GM23338 (cell line): ENCODE measurements at regions not wholly inside any gene's neighbourhood (a gene's known extent, or its start where the extent isn't known, plus 50 kb on each side); places are given as distances from the start of the nearest gene placed in this dataset.
"Not testable (repeated sequence)": the region's sequence is repeated elsewhere in the genome, so short reads cannot be mapped to it uniquely, and the experiment has no call there.

Experiments
- ATAC-seq: fragments of 200-7000 bp; cut with Tn5 transposase; 3 replicates; pipeline ENCODE4 v1.9.1; 2020
- DNase-seq: peaks from one replicate; pipeline ENCODE4 v3.0.0-alpha.2; 2015; ENCODE audit warnings: low spot score
- H2AFZ ChIP-seq: fragments of 200-600 bp; sonication (generic); 2 replicates; pipeline ENCODE4 v1.8.0; 2016; ENCODE audit warnings: antibody characterized with exemption, mild to moderate bottlenecking, moderate library complexity
- H3F3A ChIP-seq: fragments of 200-600 bp; sonication (generic); replicated peaks from 2 replicates; pipeline ENCODE4 v1.8.0; 2017; ENCODE audit warnings: antibody characterized with exemption, mixed run types, low read depth
- H3K27ac ChIP-seq: fragments of 200-600 bp; sonication (generic); 2 replicates; pipeline ENCODE4 v1.6.1; 2016; ENCODE audit warnings: low read depth
- H3K27me3 ChIP-seq: fragments of 200-600 bp; sonication (generic); 2 replicates; pipeline ENCODE4 v1.8.0; 2016; ENCODE audit warnings: mild to moderate bottlenecking, mixed run types, moderate library complexity; ENCODE audit not compliant: insufficient read depth
- H3K36me3 ChIP-seq: fragments of 200-600 bp; sonication (generic); 2 replicates; pipeline ENCODE4 v1.8.0; 2016; ENCODE audit warnings: mild to moderate bottlenecking; ENCODE audit not compliant: insufficient read depth
- H3K4me1 ChIP-seq: fragments of 200-600 bp; sonication (generic); 2 replicates; pipeline ENCODE4 v1.8.0; 2016; ENCODE audit warnings: mild to moderate bottlenecking, moderate library complexity; ENCODE audit not compliant: insufficient read depth
- H3K4me2 ChIP-seq: fragments of 200-600 bp; sonication (generic); 2 replicates; pipeline ENCODE4 v1.7.1; 2017; ENCODE audit warnings: mixed run types
- H3K4me3 ChIP-seq: fragments of 200-600 bp; sonication (generic); 2 replicates; pipeline ENCODE4 v1.6.1; 2016; ENCODE audit warnings: mixed run types
- H3K79me2 ChIP-seq: fragments of 200-600 bp; sonication (generic); replicated peaks from 2 replicates; pipeline ENCODE4 v1.8.0; 2017; ENCODE audit warnings: mild to moderate bottlenecking; ENCODE audit not compliant: insufficient read depth
- H3K9me2 ChIP-seq: fragments of 200-600 bp; sonication (generic); 2 replicates; pipeline ENCODE4 v1.8.0; 2017; ENCODE audit not compliant: insufficient read depth
- H4K20me1 ChIP-seq: fragments of 200-600 bp; sonication (generic); replicated peaks from 2 replicates; pipeline ENCODE4 v1.8.0; 2017; ENCODE audit warnings: mild to moderate bottlenecking; ENCODE audit not compliant: insufficient read depth
- H3K27ac Mint-ChIP-seq: 2 replicates; pipeline ENCODE4 v1.8.0; 2020; ENCODE audit warnings: inconsistent platforms, mild to moderate bottlenecking, moderate library complexity, mixed read lengths
- H3K27me3 Mint-ChIP-seq: 3 replicates; pipeline ENCODE4 v1.8.0; 2022; ENCODE audit warnings: low read depth, mild to moderate bottlenecking, moderate library complexity, mixed read lengths, inconsistent platforms; ENCODE audit not compliant: insufficient read depth, poor library complexity
- H3K36me3 Mint-ChIP-seq: 3 replicates; pipeline ENCODE4 v1.8.0; 2021; ENCODE audit warnings: low read depth, mild to moderate bottlenecking, inconsistent platforms, moderate library complexity, mixed read lengths
- H3K4me1 Mint-ChIP-seq: 3 replicates; pipeline ENCODE4 v1.8.0; 2020; ENCODE audit warnings: mild to moderate bottlenecking, inconsistent platforms, mixed read lengths
- H3K4me3 Mint-ChIP-seq: 3 replicates; pipeline ENCODE4 v1.8.0; 2021; ENCODE audit warnings: moderate library complexity, mild to moderate bottlenecking, inconsistent platforms, mixed read lengths
- H3K9me3 Mint-ChIP-seq: 3 replicates; pipeline ENCODE4 v1.8.0; 2020; ENCODE audit warnings: moderate library complexity, mild to moderate bottlenecking, inconsistent platforms, mixed read lengths
- CREB1 ChIP-seq: fragments of 250-450 bp; sonication (Bioruptor Pico); IDR thresholded peaks from 2 replicates; pipeline ENCODE4 v1.5.0; 2020; ENCODE audit warnings: low read depth, mild to moderate bottlenecking, moderate library complexity
- CTCF ChIP-seq, 2 experiments: fragments of 200-600 bp in 1 of 2; sonication (generic) in 1 of 2; conservative IDR thresholded peaks; 2 replicates each; pipeline versions ENCODE4 v1.5.1 to v1.6.1; 2016 to 2017; ENCODE audit warnings: antibody characterized with exemption in 2 of 2, low read depth in 2 of 2, mild to moderate bottlenecking in 2 of 2, moderate library complexity in 1 of 2
- EZH2 ChIP-seq: fragments of 200-600 bp; sonication (generic); IDR thresholded peaks from one replicate; pipeline ENCODE4 v1.8.0; 2017; ENCODE audit warnings: antibody characterized with exemption, mild to moderate bottlenecking, low read depth; ENCODE audit not compliant: unreplicated experiment
- EZH2phosphoT487 ChIP-seq: fragments of 200-600 bp; sonication (generic); IDR thresholded peaks from one replicate; pipeline ENCODE4 v1.8.1; 2018; ENCODE audit warnings: antibody characterized with exemption; ENCODE audit not compliant: unreplicated experiment
- POLR2AphosphoS5 ChIP-seq: IDR thresholded peaks from 2 replicates; pipeline ENCODE4 v1.6.1; 2016; ENCODE audit warnings: antibody characterized with exemption, low read depth
- REST ChIP-seq: IDR thresholded peaks from one replicate; pipeline ENCODE4 v1.6.1; 2018; ENCODE audit warnings: antibody characterized with exemption; ENCODE audit not compliant: unreplicated experiment
- STAT1 ChIP-seq: IDR thresholded peaks from one replicate; pipeline ENCODE4 v1.6.1; 2016; ENCODE audit warnings: antibody characterized with exemption; ENCODE audit not compliant: unreplicated experiment

- H3K4me2 ChIP-seq, H3K36me3 Mint-ChIP-seq, ATAC-seq: not testable (repeated sequence)
Observed at GRCh38 chr1:101428083-101428482, 191.3 kb downstream of the S1PR1 start.

GRCh38 chr1:101428562-101428961 is 191.7 kb downstream of the S1PR1 start:
- no peak overlapping the region for H3K4me3 ChIP-seq
- no peaks in the 10 kb centered on the region for H3K9me2 ChIP-seq
- DNase-seq (no peak), ATAC-seq (no peak)
- H3K36me3 ChIP-seq, result no peaks in the 10 kb centered on the region
- H3K4me2 ChIP-seq, result no peak overlapping the region
- H3K27ac Mint-ChIP-seq, result no peak overlapping the region
- no peaks in the 10 kb centered on the region for H3K4me1 ChIP-seq
- H4K20me1 ChIP-seq, result no peaks in the 10 kb centered on the region
- no peaks in the 10 kb centered on the region for H3K36me3 Mint-ChIP-seq
- no peak overlapping the region for H3K4me3 Mint-ChIP-seq
- no peak overlapping the region for H2AFZ ChIP-seq
- H3K9me3 Mint-ChIP-seq, result peaks cover 10% of the 10 kb centered on the region; the same call in 2 of the 3 replicates
- no peaks in the 10 kb centered on the region for H3F3A ChIP-seq
- no peak overlapping the region for H3K27ac ChIP-seq
- H3K4me1 Mint-ChIP-seq, result no peaks in the 10 kb centered on the region
- H3K27me3 Mint-ChIP-seq, result no peaks in the 10 kb centered on the region
- no peaks in the 10 kb centered on the region for H3K27me3 ChIP-seq
- TF ChIP-seq CTCF (conservative IDR thresholded peaks at IDR 0.05; ENCODE audit: low read depth in 2 of 2), result no peak
- no peak for TF ChIP-seq EZH2phosphoT487
- no peak for TF ChIP-seq REST
- TF ChIP-seq POLR2AphosphoS5, result no peak
- no peaks in the 10 kb centered on the region for H3K79me2 ChIP-seq

More at GRCh38 chr1:101428083-101428482, 191.3 kb downstream of the S1PR1 start:
- H3K36me3 ChIP-seq, H3K4me3 Mint-ChIP-seq, H3K27ac ChIP-seq, DNase-seq, H3K4me1 Mint-ChIP-seq, H4K20me1 ChIP-seq, H3K9me2 ChIP-seq, H3K27ac Mint-ChIP-seq, H3K4me3 ChIP-seq, H3K4me1 ChIP-seq, H3K79me2 ChIP-seq, H3K27me3 Mint-ChIP-seq, H3K9me3 Mint-ChIP-seq, H3K27me3 ChIP-seq, H2AFZ ChIP-seq, H3F3A ChIP-seq: not testable (repeated sequence)

GRCh38 chr1:101431956-101432510 is 195.2 kb downstream of the S1PR1 start:
- ATAC-seq (no peak), DNase-seq (no peak)
- Mint-ChIP-seq H3K36me3 (no peaks in the 10 kb centered on the region), H3K4me3 (no peak overlapping the region), H3K4me1 (peaks cover 4% of the 10 kb centered on the region; the same call in 2 of the 3 replicates), H3K27ac (no peak overlapping the region), H3K9me3 (peaks cover 7% of the 10 kb centered on the region; the same call in 1 of the 3 replicates), H3K27me3 (no peaks in the 10 kb centered on the region)
- no peak overlapping the region for H2AFZ ChIP-seq
- H3K79me2 ChIP-seq, result no peaks in the 10 kb centered on the region
- H3K9me2 ChIP-seq, result no peaks in the 10 kb centered on the region
- no peaks in the 10 kb centered on the region for H4K20me1 ChIP-seq
- H3K27ac ChIP-seq, result no peak overlapping the region
- no peaks in the 10 kb centered on the region for H3F3A ChIP-seq
- no peak overlapping the region for H3K4me2 ChIP-seq
- no peak for TF ChIP-seq EZH2
- no peak for TF ChIP-seq CTCF (conservative IDR thresholded peaks at IDR 0.05; ENCODE audit: low read depth in 2 of 2)
- no peak for TF ChIP-seq STAT1
- TF ChIP-seq CREB1 (CRISPR knock-in tag), result no peak
- 0 out of 2 replicates have a peak, but pooled peaks cover 6% of the 10 kb centered on the region for H3K4me1 ChIP-seq
- no peaks in the 10 kb centered on the region for H3K27me3 ChIP-seq
- H3K4me3 ChIP-seq, result no peak overlapping the region
- H3K36me3 ChIP-seq, result no peaks in the 10 kb centered on the region
